ENCODE measurements at regions not wholly inside any gene's neighbourhood (a gene's known extent, or its start where the extent isn't known, plus 50 kb on each side); places are given as distances from the start of the nearest gene placed in this dataset.

DNA sequence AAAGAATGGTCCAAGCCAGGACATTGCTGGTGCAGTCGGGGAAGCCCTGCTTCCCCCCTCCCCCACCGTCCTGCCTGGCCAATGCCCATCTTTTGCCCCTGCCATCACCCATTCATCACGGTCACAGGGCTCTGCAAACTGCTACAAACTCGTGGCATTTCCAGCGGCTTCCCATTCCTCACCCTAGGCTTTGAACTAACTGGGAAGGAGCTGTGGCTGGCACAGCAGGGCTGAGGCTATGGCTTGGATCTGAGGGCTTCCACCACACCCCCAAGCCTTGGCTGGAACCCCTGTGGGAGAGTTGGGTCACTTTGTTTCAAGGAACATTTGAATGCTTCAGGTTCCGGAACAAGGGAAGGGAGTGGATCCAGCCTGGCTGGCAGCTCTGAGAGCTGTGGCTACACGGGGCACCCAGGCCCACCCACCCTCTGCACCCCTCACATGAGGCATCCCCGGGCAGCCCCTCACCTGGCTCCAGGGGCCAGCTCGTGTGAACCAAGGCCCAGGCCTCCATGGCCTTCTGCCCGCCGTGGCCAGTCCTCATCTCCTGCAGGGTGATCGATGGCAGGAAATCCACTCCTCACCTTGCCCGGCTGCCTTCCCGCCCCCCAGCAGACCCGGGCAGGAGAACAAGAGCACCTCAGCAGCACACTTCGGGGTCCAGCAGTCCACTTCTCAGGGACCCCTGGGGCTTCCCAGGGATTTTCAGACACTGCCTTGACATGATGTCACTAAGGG lies 58.8 kb upstream of the OTOS start:
- TF ChIP-seq, protein P1, sequence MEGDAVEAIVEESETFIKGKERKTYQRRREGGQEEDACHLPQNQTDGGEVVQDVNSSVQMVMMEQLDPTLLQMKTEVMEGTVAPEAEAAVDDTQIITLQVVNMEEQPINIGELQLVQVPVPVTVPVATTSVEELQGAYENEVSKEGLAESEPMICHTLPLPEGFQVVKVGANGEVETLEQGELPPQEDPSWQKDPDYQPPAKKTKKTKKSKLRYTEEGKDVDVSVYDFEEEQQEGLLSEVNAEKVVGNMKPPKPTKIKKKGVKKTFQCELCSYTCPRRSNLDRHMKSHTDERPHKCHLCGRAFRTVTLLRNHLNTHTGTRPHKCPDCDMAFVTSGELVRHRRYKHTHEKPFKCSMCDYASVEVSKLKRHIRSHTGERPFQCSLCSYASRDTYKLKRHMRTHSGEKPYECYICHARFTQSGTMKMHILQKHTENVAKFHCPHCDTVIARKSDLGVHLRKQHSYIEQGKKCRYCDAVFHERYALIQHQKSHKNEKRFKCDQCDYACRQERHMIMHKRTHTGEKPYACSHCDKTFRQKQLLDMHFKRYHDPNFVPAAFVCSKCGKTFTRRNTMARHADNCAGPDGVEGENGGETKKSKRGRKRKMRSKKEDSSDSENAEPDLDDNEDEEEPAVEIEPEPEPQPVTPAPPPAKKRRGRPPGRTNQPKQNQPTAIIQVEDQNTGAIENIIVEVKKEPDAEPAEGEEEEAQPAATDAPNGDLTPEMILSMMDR (IDR thresholded peaks at IDR 0.05), result no peak
- TF ChIP-seq ZFX (IDR thresholded peaks at IDR 0.05; ENCODE audit: borderline replicate concordance), result no peak

All from 22Rv1 (cell line).